CD4-positive, alpha-beta T cell (primary cell): ENCODE measurements at regions not wholly inside any gene's neighbourhood (a gene's known extent, or its start where the extent isn't known, plus 50 kb on each side); places are given as distances from the start of the nearest gene placed in this dataset.

Source experiments
- ATAC-seq: fragments of 200-7000 bp; cut with Tn5 transposase; one replicate; pipeline ENCODE4 v1.10.0; 2022; ENCODE audit warnings: mild to moderate bottlenecking; ENCODE audit not compliant: poor library complexity
- CTCF ChIA-PET: fragments of 350-600 bp; sonication (Branson Sonifier 250); formaldehyde crosslinking; loops from one replicate; lab custom pipeline; 2021; ENCODE audit warnings: antibody characterized with exemption, inconsistent platforms; lab: Charles Lee
- POLR2A ChIA-PET: fragments of 350-600 bp; sonication (Branson Sonifier 250); formaldehyde crosslinking; loops from one replicate; lab custom pipeline; 2021; ENCODE audit warnings: antibody characterized with exemption, inconsistent platforms; lab: Charles Lee
- DNase-seq, 14 experiments: peaks; one replicate each; pipeline ENCODE4 v3.0.0-alpha.2; 2013 to 2020; ENCODE audit warnings: mixed read lengths in 2 of 14
- H3K27ac ChIP-seq, 2 donors: one replicate each; pipeline versions ENCODE4 v1.5.1 to v1.7.0; 2013; ENCODE audit warnings: low read length in 2 of 2, low read depth in 1 of 2, mild to moderate bottlenecking in 1 of 2
- H3K27me3 ChIP-seq, 2 experiments: 1 replicate in 1 of 2; 2 replicates in 1 of 2; pipeline versions ENCODE4 v1.6.1 to v1.7.0; 2013; ENCODE audit warnings: low read length in 2 of 2, control low read depth in 1 of 2, mild to moderate bottlenecking in 1 of 2, moderate library complexity in 1 of 2; ENCODE audit not compliant: insufficient read depth in 2 of 2, control insufficient read depth in 1 of 2
- H3K36me3 ChIP-seq: one replicate; pipeline ENCODE4 v1.6.1; 2013; ENCODE audit warnings: low read length, control low read depth; ENCODE audit not compliant: insufficient read depth
- H3K4me1 ChIP-seq: one replicate; pipeline ENCODE4 v1.6.1; 2013; ENCODE audit warnings: low read length, control low read depth; ENCODE audit not compliant: insufficient read depth
- H3K4me3 ChIP-seq: one replicate; pipeline ENCODE4 v1.5.1; 2013; ENCODE audit warnings: mild to moderate bottlenecking, low read length, moderate library complexity
- H3K9me3 ChIP-seq, 2 experiments: 1 replicate in 1 of 2; 2 replicates in 1 of 2; pipeline versions ENCODE4 v1.6.1 to v1.7.0; 2013; ENCODE audit warnings: low read length in 2 of 2, mild to moderate bottlenecking in 2 of 2, control low read depth in 1 of 2, moderate library complexity in 1 of 2; ENCODE audit not compliant: control insufficient read depth in 1 of 2, insufficient read depth in 1 of 2
- H3K27ac Mint-ChIP-seq: one replicate; pipeline ENCODE4 v1.8.0; 2020; ENCODE audit warnings: mixed read lengths
- H3K27me3 Mint-ChIP-seq: one replicate; pipeline ENCODE4 v1.8.0; 2021; ENCODE audit warnings: mixed read lengths
- H3K36me3 Mint-ChIP-seq: one replicate; pipeline ENCODE4 v1.8.0; 2021; ENCODE audit warnings: low read depth, mixed read lengths
- H3K4me1 Mint-ChIP-seq: one replicate; pipeline ENCODE4 v1.8.0; 2021; ENCODE audit warnings: low read depth, mixed read lengths
- H3K4me3 Mint-ChIP-seq: one replicate; pipeline ENCODE4 v1.8.0; 2020; ENCODE audit warnings: mild to moderate bottlenecking, mixed read lengths
- H3K9me3 Mint-ChIP-seq: one replicate; pipeline ENCODE4 v1.8.0; 2020; ENCODE audit warnings: mixed read lengths
- CTCF ChIP-seq: fragments of 200-600 bp; IDR thresholded peaks from one replicate; pipeline ENCODE4 v1.8.0; 2022; ENCODE audit warnings: antibody characterized with exemption, mild to moderate bottlenecking
- intact Hi-C, 2 experiments: fragments of 100-400 bp; cut with DNase I in 1 of 2; cut with micrococcal nuclease in 1 of 2; formaldehyde crosslinking; loops; one replicate each; pipeline versions ENCODE4 v1.15.1 to v1.9.0; 2023 to 2025; cut with DNase I, micrococcal nuclease

DNA sequence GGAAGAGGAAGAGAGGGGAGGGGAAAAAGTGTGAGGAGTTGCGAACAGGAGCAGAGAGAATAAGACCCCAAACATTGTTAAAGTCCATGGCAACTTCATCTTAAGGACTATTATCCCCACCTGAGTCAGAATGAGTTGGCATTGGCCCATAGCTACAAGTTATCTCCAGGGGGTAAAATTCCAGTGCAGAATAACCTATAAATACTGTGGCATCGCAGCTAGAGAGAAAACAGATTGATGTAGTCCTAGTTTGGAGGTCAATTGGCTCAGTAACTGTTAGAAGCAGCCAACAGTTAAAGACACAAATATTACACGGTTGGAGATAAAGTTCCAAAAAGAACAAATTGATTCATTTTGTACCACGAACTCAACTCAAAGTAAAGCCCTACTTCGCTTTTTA is 313.9 kb upstream of the CCDC54 start:
- Mint-ChIP-seq H3K27me3 (peaks cover 11% of the 10 kb centered on the region), H3K36me3 (no peaks in the 10 kb centered on the region), H3K27ac (no peak overlapping the region), H3K4me3 (no peak overlapping the region), H3K4me1 (peaks cover 11% of the 10 kb centered on the region), H3K9me3 (no peaks in the 10 kb centered on the region)
- Histone ChIP-seq H3K27me3 (no peaks in the 10 kb centered on the region), H3K36me3 (no peaks in the 10 kb centered on the region), H3K9me3 (no peaks in the 10 kb centered on the region), H3K27ac (no peak overlapping the region), H3K4me3 (no peak overlapping the region), H3K4me1 (peaks cover 5% of the 10 kb centered on the region)
- ATAC-seq (no peak), DNase-seq (no peak)
- intact Hi-C loops, result loop anchor here in 1 of 2 experiments (10.0 kb wide), 1 partner anchor 1379 kb away; no protein-coding TSS in a partner anchor
- POLR2A ChIA-PET, result no interaction called here
- TF ChIP-seq CTCF, result no peak
- CTCF ChIA-PET, result no interaction called here

DNA sequence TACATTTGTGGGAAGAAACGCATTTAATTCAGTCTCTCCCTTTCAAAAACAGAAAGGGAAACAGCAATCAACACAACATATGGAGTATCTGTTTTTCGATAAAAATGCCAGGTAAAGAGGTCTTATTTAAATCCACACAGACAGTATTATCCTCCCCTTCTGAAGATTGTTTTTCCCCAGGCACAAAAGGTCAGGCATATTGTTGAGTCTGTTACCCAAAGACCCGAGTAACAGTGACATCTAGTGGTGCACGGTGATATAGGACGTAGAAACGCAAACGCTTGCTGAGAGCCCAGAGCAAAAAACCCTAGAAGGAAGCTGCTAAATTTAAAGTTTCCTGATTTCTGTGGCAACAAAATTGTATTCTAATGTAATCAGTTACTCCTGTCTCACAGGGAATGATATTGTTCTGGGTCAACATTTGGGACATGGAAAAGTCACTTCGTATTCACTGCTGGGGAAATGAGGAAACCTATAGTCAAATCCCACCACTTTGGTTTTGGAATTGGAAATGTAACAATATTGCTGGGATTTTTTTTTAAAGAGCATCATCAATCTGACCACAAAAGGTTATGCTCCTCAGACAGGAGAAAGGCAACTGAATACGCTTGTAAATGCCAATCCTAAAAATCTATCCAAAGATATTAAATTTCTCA is 312.7 kb upstream of the CCDC54 start:
- Mint-ChIP-seq H3K9me3 (no peaks in the 10 kb centered on the region), H3K27me3 (peaks cover 11% of the 10 kb centered on the region), H3K27ac (no peak overlapping the region), H3K36me3 (no peaks in the 10 kb centered on the region), H3K4me1 (peaks cover 11% of the 10 kb centered on the region), H3K4me3 (no peak overlapping the region)
- Histone ChIP-seq H3K27ac (no peak overlapping the region), H3K36me3 (no peaks in the 10 kb centered on the region), H3K4me3 (no peak overlapping the region), H3K9me3 (no peaks in the 10 kb centered on the region), H3K4me1 (peaks cover 5% of the 10 kb centered on the region), H3K27me3 (no peaks in the 10 kb centered on the region)
- intact Hi-C loops, result loop anchor here in 1 of 2 experiments (10.0 kb wide), 1 partner anchor 1380 kb away; no protein-coding TSS in a partner anchor
- DNase-seq (peak in 13 of 14 experiments; percentile 10 to 72 (median 26)), ATAC-seq (peak; percentile 60)
- CTCF ChIA-PET, result interaction anchor here (1.2 kb wide), 1 partner anchor 9 kb away, joined by 4 read pairs; no protein-coding TSS in a partner anchor
- peak; percentile 85 for TF ChIP-seq CTCF
- POLR2A ChIA-PET, result no interaction called here

DNA sequence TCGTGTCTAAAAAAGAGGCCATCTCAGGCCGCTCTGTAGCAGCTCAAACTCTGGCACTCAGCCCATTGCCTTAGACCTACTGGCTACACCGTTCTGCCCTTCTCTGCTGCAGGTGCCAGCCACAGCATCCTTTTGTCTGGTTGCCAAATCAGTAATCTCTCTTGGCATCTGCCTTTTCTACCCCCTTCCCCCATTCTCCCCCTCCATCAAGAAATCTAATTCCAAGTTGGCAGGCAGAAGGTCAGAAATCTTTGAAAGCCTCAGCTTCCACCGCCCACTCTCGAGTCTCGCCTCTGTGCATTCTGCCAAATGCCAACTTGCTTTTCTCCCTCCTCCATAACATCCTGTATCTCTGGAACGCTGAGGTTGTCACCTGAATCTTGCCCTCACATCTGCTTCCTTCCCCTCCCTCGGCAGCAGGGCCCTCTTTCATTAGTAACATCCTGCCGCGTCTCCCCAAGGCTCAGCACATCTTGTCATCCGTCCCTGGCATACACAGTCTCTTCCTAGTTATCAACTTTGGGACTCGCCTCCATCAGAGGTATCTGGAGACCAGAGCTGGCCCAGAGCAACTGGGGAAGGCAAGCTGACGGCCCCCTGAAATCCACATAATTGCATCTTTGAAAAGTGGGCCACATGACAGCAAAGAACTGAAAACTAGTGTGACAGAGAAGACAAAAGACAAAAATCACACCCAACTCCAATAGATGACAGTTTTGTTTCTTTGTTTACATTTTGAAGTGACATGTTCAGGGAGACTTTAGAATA is 312.0 kb upstream of the CCDC54 start:
- H3K27me3 Mint-ChIP-seq, result peaks cover 11% of the 10 kb centered on the region
- CTCF ChIA-PET, result interaction anchor here (1.2 kb wide), 1 partner anchor 8 kb away, joined by 4 read pairs; no protein-coding TSS in a partner anchor
- no peaks in the 10 kb centered on the region for H3K9me3 Mint-ChIP-seq
- DNase-seq (peak in 3 of 14 experiments; percentile 0 to 23 (median 21)), ATAC-seq (no peak)
- peaks cover 11% of the 10 kb centered on the region for H3K4me1 Mint-ChIP-seq
- no peaks in the 10 kb centered on the region for H3K36me3 ChIP-seq
- H3K4me1 ChIP-seq, result peaks cover 5% of the 10 kb centered on the region
- no peak overlapping the region for H3K27ac Mint-ChIP-seq
- no peaks in the 10 kb centered on the region for H3K36me3 Mint-ChIP-seq
- H3K27me3 ChIP-seq, result no peaks in the 10 kb centered on the region
- intact Hi-C loops, result loop anchor here in 1 of 2 experiments (10.0 kb wide), 1 partner anchor 1380 kb away; no protein-coding TSS in a partner anchor
- H3K4me3 ChIP-seq, result no peak overlapping the region
- TF ChIP-seq CTCF, result no peak
- H3K4me3 Mint-ChIP-seq, result no peak overlapping the region
- H3K27ac ChIP-seq, result no peak overlapping the region
- POLR2A ChIA-PET, result interaction anchor here (0.7 kb wide), 1 partner anchor 357 kb away, joined by 3 read pairs; no protein-coding TSS in a partner anchor
- no peaks in the 10 kb centered on the region for H3K9me3 ChIP-seq
